Cerebellar cortex (tissue), 1 donor: ENCODE measurements at regions not wholly inside any gene's neighbourhood (a gene's known extent, or its start where the extent isn't known, plus 50 kb on each side); places are given as distances from the start of the nearest gene placed in this dataset.
"Not testable (repeated sequence)": the region's sequence is repeated elsewhere in the genome, so short reads cannot be mapped to it uniquely, and the experiment has no call there.

ENCODE experiments used
- DNase-seq: peaks from one replicate; pipeline ENCODE4 v3.0.0-alpha.2; 2015; ENCODE audit warnings: low spot score

GRCh38 chr11:112714340-112714739 is 246.9 kb upstream of the NCAM1 start:
- DNase-seq, result not testable (repeated sequence)

- DNase-seq, result no peak
Measured at GRCh38 chr11:112715056-112715455, 246.2 kb upstream of the NCAM1 start.

- DNase-seq, result no peak
Measured at GRCh38 chr11:112718483-112718882, 242.7 kb upstream of the NCAM1 start.

- no peak for DNase-seq
Measured at GRCh38 chr11:112719736-112720525, 241.3 kb upstream of the NCAM1 start.

- no peak for DNase-seq
Measured at GRCh38 chr11:112722148-112722547, 239.1 kb upstream of the NCAM1 start.

- DNase-seq, result no peak
Measured at GRCh38 chr11:112722876-112723275, 238.3 kb upstream of the NCAM1 start.

- no peak for DNase-seq
Measured at GRCh38 chr11:112723676-112724495, 237.3 kb upstream of the NCAM1 start.

- DNase-seq, result no peak
Measured at GRCh38 chr11:112724496-112724790, 236.8 kb upstream of the NCAM1 start.

GRCh38 chr11:112725636-112726035 is 235.6 kb upstream of the NCAM1 start:
- DNase-seq, result no peak

- no peak for DNase-seq
Measured at GRCh38 chr11:112727341-112727841, 233.8 kb upstream of the NCAM1 start.

GRCh38 chr11:112728288-112728687 is 232.9 kb upstream of the NCAM1 start:
- DNase-seq, result no peak

GRCh38 chr11:112728716-112729115 is 232.5 kb upstream of the NCAM1 start:
- no peak for DNase-seq

GRCh38 chr11:112730591-112730990 is 230.6 kb upstream of the NCAM1 start:
- no peak for DNase-seq

- DNase-seq, result no peak
Measured at GRCh38 chr11:112731538-112731937, 229.7 kb upstream of the NCAM1 start.

GRCh38 chr11:112732031-112732430 is 229.2 kb upstream of the NCAM1 start:
- no peak for DNase-seq

- no peak for DNase-seq
Measured at GRCh38 chr11:112734207-112734606, 227.0 kb upstream of the NCAM1 start.

- no peak for DNase-seq
Measured at GRCh38 chr11:112735470-112735869, 225.8 kb upstream of the NCAM1 start.

GRCh38 chr11:112744041-112744440 is 217.2 kb upstream of the NCAM1 start:
- DNase-seq, result peak; percentile 54

GRCh38 chr11:112745973-112746372 is 215.2 kb upstream of the NCAM1 start:
- DNase-seq, result no peak

- DNase-seq, result no peak
Measured at GRCh38 chr11:112748252-112748651, 213.0 kb upstream of the NCAM1 start.

- DNase-seq, result no peak
Measured at GRCh38 chr11:112748713-112749543, 212.3 kb upstream of the NCAM1 start.

GRCh38 chr11:112751329-112751728 is 209.9 kb upstream of the NCAM1 start:
- DNase-seq, result peak; percentile 23
